HL-60 (cell line): ENCODE measurements at regions not wholly inside any gene's neighbourhood (a gene's known extent, or its start where the extent isn't known, plus 50 kb on each side); places are given as distances from the start of the nearest gene placed in this dataset.
"Not testable (repeated sequence)": the region's sequence is repeated elsewhere in the genome, so short reads cannot be mapped to it uniquely, and the experiment has no call there.

Source experiments
- DNase-seq, 2 experiments: peaks; one replicate each; pipeline ENCODE4 v3.0.0-alpha.2; 2010 to 2020; ENCODE audit warnings: low read depth in 1 of 2, low spot score in 1 of 2
- H3K27ac ChIP-seq: fragments of 250-450 bp; sonication (Bioruptor Pico); replicated peaks from 2 replicates; pipeline ENCODE4 v1.5.1; 2020; ENCODE audit warnings: mild to moderate bottlenecking, moderate library complexity
- H3K27me3 ChIP-seq: fragments of 250-450 bp; sonication (Bioruptor Pico); 2 replicates; pipeline ENCODE4 v1.5.1; 2021; ENCODE audit warnings: mild to moderate bottlenecking, moderate library complexity; ENCODE audit not compliant: insufficient read depth, poor library complexity, severe bottlenecking
- H3K4me3 ChIP-seq: replicated peaks from 2 replicates; pipeline ENCODE4 v1.5.1; 2011; ENCODE audit warnings: mild to moderate bottlenecking, control low read depth, low read length; ENCODE audit not compliant: insufficient read depth
- TF ChIP-seq, protein P1 (sequence below): IDR thresholded peaks from 2 replicates; pipeline ENCODE4 v1.6.1; 2012; ENCODE audit warnings: low read depth; ENCODE audit not compliant: insufficient replicate concordance

DNA sequence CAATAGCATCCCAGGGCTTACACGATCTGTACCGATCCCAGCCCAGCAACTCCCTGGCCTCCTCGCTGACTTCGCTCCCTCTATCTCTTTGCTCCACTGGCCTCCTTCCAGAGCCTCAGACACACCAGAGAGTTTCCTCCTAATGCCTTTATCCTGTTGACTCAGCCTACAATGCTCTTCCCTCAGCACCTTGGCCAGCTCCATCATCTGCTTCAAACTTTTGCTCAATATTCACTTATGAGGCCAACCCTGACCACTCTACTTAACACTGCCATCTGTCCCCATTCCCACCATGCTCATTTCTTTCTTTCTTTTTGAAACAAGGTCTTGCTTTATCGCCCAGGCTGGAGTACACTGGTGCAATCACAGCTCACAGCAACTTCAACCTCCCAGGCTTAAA lies 180.9 kb downstream of the CEP170 start:
- TF ChIP-seq, protein P1, sequence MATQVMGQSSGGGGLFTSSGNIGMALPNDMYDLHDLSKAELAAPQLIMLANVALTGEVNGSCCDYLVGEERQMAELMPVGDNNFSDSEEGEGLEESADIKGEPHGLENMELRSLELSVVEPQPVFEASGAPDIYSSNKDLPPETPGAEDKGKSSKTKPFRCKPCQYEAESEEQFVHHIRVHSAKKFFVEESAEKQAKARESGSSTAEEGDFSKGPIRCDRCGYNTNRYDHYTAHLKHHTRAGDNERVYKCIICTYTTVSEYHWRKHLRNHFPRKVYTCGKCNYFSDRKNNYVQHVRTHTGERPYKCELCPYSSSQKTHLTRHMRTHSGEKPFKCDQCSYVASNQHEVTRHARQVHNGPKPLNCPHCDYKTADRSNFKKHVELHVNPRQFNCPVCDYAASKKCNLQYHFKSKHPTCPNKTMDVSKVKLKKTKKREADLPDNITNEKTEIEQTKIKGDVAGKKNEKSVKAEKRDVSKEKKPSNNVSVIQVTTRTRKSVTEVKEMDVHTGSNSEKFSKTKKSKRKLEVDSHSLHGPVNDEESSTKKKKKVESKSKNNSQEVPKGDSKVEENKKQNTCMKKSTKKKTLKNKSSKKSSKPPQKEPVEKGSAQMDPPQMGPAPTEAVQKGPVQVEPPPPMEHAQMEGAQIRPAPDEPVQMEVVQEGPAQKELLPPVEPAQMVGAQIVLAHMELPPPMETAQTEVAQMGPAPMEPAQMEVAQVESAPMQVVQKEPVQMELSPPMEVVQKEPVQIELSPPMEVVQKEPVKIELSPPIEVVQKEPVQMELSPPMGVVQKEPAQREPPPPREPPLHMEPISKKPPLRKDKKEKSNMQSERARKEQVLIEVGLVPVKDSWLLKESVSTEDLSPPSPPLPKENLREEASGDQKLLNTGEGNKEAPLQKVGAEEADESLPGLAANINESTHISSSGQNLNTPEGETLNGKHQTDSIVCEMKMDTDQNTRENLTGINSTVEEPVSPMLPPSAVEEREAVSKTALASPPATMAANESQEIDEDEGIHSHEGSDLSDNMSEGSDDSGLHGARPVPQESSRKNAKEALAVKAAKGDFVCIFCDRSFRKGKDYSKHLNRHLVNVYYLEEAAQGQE: peak; percentile 78
- H3K27me3 ChIP-seq, DNase-seq: not testable (repeated sequence)

DNA sequence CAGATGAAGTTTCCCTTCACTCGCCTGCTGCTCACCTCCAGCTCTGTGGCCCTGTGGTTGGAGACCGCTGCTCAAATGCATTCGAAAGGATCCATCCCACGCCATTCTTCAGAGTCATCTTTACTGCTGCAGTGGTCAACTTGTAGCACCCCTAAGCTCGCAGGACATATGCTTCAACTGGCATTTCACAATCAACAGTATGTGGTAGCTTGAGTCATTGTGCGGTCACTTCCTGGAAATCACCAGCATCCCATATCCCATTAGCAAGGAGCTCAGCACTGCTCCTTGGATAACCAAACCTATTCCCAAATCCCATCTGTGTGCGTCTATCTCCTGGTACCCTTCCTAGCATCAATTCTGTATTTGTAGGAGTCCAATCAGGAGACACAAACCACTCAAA lies 188.0 kb downstream of the CEP170 start:
- not testable (repeated sequence) for DNase-seq, H3K27ac ChIP-seq, H3K4me3 ChIP-seq, H3K27me3 ChIP-seq

More for the DNA sequence above, 180.9 kb downstream of the CEP170 start:
- not testable (repeated sequence) for H3K4me3 ChIP-seq, H3K27ac ChIP-seq

DNA sequence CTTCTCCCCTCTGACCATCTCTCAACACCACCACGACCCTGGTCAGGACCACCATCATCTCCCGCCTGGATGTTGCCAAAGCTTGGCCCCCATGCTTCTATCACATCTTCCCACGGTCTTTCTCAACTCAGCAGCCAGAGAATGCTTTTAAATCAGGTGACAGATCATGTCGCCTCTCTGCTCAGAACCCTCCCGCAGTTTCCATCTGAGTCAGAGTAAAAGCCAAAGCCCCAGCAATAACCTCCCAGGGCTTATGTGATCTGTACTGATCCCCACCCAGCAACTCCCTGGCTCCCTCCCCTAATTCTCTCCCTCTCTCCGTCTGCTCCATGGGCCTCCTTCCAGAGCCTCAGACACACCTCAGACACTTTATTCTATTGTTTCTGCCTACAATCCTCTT lies 193.1 kb downstream of the CEP170 start:
- not testable (repeated sequence) for H3K27me3 ChIP-seq, H3K4me3 ChIP-seq, H3K27ac ChIP-seq, DNase-seq

DNA sequence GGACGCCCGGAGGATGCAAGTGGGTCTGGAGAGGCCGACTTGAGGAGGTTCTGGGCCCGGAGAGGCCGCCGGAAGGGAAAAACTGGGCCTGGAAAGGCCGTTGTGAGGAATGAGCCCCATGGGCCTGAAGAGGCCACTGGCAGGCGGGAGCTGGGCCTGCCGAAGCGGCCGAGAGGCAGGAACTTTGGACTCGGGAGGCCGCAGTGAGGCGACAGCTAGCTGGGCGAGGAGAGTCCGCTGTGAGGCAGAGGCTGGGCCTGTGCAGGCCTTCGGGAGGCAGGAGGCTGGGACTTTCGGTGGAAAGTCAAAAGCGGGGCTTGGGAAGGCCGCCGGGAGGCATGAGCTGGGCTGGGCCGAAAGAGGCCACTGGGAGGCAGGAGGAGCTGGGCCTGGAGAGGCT lies 199.6 kb downstream of the CEP170 start:
- not testable (repeated sequence) for H3K4me3 ChIP-seq, DNase-seq, H3K27ac ChIP-seq, H3K27me3 ChIP-seq

DNA sequence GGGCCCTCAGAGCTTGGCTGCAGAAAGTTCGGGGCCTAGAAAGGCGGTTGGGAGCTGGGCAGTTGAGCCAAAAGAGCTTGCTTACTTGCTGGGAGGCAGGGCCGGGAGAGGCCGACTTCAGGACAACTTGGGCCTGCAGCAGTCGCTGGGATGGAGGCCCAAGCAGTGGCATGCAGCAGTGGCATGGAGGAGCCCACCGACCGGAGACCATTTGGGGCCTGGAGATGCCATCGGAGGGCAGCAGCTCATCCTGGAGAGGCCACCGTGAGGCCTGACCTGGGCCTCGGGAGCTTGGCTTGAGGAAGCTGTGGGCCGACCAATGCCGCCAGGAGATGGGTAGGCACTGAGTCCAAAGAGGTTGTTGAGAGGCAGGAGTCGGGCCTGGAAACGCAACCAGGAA lies 200.0 kb downstream of the CEP170 start:
- not testable (repeated sequence) for H3K27me3 ChIP-seq, H3K4me3 ChIP-seq, DNase-seq

DNA sequence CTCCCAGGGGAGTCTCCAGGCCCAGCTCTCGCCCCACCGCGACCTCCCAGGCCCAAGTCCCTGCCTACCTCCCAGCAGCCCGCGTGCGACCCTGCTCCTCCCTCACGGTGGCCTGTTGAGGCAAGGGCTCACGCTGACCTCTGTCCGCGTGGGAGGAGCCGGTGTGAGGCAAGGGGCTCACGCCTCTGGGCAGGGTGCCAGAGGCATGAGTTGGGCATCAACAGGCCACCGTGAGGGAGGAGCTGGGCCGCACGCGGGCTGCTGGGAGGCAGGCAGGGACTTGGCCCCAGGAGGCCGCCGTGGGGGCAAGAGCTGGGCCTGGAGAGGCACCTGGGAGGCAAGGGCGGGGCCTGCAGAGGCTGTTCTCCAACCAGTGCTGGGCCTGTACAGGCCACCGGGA lies 200.4 kb downstream of the CEP170 start:
- H3K4me3 ChIP-seq, H3K27ac ChIP-seq, H3K27me3 ChIP-seq, DNase-seq: not testable (repeated sequence)

More for the DNA sequence above, 200.0 kb downstream of the CEP170 start:
- H3K27ac ChIP-seq: not testable (repeated sequence)

DNA sequence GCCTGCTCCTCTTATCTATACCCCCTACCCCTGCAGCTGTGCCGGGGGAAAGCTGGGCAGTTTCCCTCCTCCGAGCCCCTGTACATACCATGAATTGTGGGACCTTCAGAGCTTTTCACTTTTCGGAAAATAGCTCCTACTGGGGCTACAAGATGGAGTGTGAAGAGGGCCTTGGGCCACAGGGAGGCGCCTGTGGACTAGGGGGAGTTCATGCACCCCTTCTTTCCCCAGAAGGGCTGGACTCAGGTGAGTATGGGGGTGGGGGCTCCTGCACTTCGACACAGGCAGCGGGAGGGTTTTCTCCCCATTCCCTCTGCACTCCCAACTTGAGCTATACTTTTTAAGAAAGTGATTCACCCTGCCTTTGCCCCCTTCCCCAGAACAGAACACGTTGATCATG lies 202.0 kb downstream of the CEP170 start:
- H3K27ac ChIP-seq, H3K4me3 ChIP-seq, DNase-seq, H3K27me3 ChIP-seq: not testable (repeated sequence)

DNA sequence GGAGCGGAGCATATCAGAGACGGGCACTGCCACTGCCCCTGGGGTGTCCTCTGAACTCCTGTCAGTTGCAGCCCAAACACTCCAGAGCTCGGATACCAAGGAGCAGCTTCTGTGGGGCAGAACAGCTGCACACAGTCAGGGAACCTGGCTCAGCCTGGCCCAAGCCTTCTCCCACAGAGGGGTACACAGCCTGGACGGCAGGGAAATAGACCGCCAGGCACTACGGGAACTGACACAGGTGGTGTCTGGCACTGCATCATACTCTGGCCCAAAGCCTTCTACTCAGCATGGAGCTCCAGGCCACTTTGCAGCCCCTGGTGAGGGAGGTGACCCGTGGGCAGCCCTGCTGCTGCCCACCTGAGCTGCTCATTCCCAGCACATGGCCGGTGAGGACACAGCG lies 204.5 kb downstream of the CEP170 start:
- H3K4me3 ChIP-seq, H3K27ac ChIP-seq, DNase-seq, H3K27me3 ChIP-seq: not testable (repeated sequence)

DNA sequence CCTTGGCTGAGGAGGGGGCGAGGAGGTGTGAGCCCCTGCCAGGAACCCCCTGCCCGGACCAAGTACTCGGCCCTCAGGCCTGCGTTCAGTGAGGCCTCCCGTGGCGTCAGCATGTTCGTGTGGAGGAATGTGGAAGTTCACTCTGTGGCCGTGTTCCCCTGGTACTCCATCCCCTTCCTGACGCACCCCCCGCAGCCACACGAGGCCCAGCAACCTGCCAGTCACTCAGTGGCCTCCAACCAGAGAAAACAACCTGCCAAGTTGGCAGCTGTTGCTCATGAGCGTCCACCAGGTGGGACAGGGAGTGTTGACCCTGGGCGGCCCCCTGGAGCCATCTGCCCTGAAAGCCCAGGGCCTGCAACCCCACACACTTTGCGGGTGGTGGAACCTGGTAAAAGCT lies 205.4 kb downstream of the CEP170 start:
- not testable (repeated sequence) for H3K27ac ChIP-seq, DNase-seq, H3K4me3 ChIP-seq, H3K27me3 ChIP-seq

DNA sequence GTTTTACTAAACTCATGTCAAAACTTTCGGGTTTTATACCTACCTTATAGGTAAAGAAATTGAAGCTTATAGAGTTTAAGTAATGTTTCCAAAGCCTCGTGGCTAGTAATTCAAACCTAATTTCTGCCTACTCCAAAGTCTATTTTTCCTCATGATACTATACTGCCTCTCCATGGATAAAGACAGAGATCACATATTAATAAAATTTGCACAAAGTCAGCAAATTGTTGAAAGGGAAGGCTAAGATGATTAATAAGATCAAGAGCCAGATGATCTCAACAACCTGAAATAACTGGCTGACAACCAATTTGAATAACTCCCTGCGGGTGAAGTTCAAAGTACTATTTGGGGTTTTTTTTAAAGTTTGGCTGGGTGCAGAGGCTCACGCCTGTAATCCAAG lies 233.7 kb downstream of the CEP170 start:
- not testable (repeated sequence) for H3K27ac ChIP-seq, DNase-seq, H3K4me3 ChIP-seq, H3K27me3 ChIP-seq
